MM.1S (cell line): ENCODE measurements at regions not wholly inside any gene's neighbourhood (a gene's known extent, or its start where the extent isn't known, plus 50 kb on each side); places are given as distances from the start of the nearest gene placed in this dataset.

Experiments used
- DNase-seq: peaks from one replicate; pipeline ENCODE4 v3.0.0-alpha.2; 2015
- H2AFZ ChIP-seq: fragments of 300-600 bp; sonication (generic); 2 replicates; pipeline ENCODE4 v1.6.0; 2016; ENCODE audit warnings: antibody characterized with exemption, low read length
- H3F3A ChIP-seq: fragments of 300-600 bp; sonication (generic); 2 replicates; pipeline ENCODE4 v1.6.1; 2016; ENCODE audit warnings: mild to moderate bottlenecking, antibody characterized with exemption, low read length, moderate library complexity, mixed read lengths; ENCODE audit not compliant: insufficient read depth
- H3K27ac ChIP-seq: fragments of 300-600 bp; sonication (generic); 2 replicates; pipeline ENCODE4 v1.5.1; 2016; ENCODE audit warnings: mild to moderate bottlenecking, low read length
- H3K27me3 ChIP-seq: fragments of 300-600 bp; sonication (generic); replicated peaks from 2 replicates; pipeline ENCODE4 v1.6.0; 2016; ENCODE audit warnings: low read length; ENCODE audit not compliant: insufficient read depth
- H3K36me3 ChIP-seq: fragments of 300-600 bp; sonication (generic); replicated peaks from 2 replicates; pipeline ENCODE4 v1.6.1; 2016; ENCODE audit warnings: mild to moderate bottlenecking, low read length, mixed read lengths; ENCODE audit not compliant: insufficient read depth
- H3K4me1 ChIP-seq: fragments of 300-600 bp; sonication (generic); 2 replicates; pipeline ENCODE4 v1.6.1; 2016; ENCODE audit warnings: low read length, mixed read lengths
- H3K4me2 ChIP-seq: fragments of 300-600 bp; sonication (generic); 2 replicates; pipeline ENCODE4 v1.6.0; 2016; ENCODE audit warnings: low read depth, low read length
- H3K4me3 ChIP-seq: fragments of 300-600 bp; sonication (generic); 2 replicates; pipeline ENCODE4 v1.5.1; 2016; ENCODE audit warnings: low read length, mixed read lengths
- H3K79me2 ChIP-seq: fragments of 300-600 bp; sonication (generic); 2 replicates; pipeline ENCODE4 v1.6.1; 2016; ENCODE audit warnings: mixed run types, low read length, mixed read lengths
- H3K9ac ChIP-seq: fragments of 300-600 bp; sonication (generic); 2 replicates; pipeline ENCODE4 v1.6.1; 2016; ENCODE audit warnings: low read length, mixed read lengths
- H3K9me2 ChIP-seq: fragments of 300-600 bp; sonication (generic); replicated peaks from 2 replicates; pipeline ENCODE4 v1.6.1; 2016; ENCODE audit warnings: mild to moderate bottlenecking, low read length, mixed read lengths; ENCODE audit not compliant: insufficient read depth
- H3K9me3 ChIP-seq: fragments of 300-600 bp; sonication (generic); replicated peaks from 2 replicates; pipeline ENCODE4 v1.6.1; 2016; ENCODE audit warnings: mild to moderate bottlenecking, low read length, mixed read lengths; ENCODE audit not compliant: insufficient read depth
- H4K20me1 ChIP-seq: fragments of 300-600 bp; sonication (generic); 2 replicates; pipeline ENCODE4 v1.6.1; 2016; ENCODE audit warnings: mild to moderate bottlenecking, low read length, moderate library complexity, mixed read lengths; ENCODE audit not compliant: insufficient read depth
- CTCF ChIP-seq: fragments of 300-600 bp; sonication (generic); IDR thresholded peaks from 2 replicates; pipeline ENCODE4 v1.5.1; 2016; ENCODE audit warnings: antibody characterized with exemption, low read length, mixed read lengths
- EZH2 ChIP-seq: fragments of 300-600 bp; sonication (generic); optimal IDR thresholded peaks from 2 replicates; pipeline ENCODE3; 2017; ENCODE audit warnings: low read depth, mild to moderate bottlenecking, antibody characterized with exemption, low read length, mixed read lengths
- EZH2phosphoT487 ChIP-seq: fragments of 300-600 bp; sonication (generic); IDR thresholded peaks from 2 replicates; pipeline ENCODE4 v1.6.1; 2018; ENCODE audit warnings: antibody characterized with exemption, low read length

- no peaks in the 10 kb centered on the region for H3F3A ChIP-seq
- no peaks in the 10 kb centered on the region for H3K9me3 ChIP-seq
- H3K9me2 ChIP-seq = no peaks in the 10 kb centered on the region
- H3K4me2 ChIP-seq = no peak overlapping the region
- no peak overlapping the region for H2AFZ ChIP-seq
- peaks cover 97% of the 10 kb centered on the region for H3K27me3 ChIP-seq
- no peaks in the 10 kb centered on the region for H4K20me1 ChIP-seq
- H3K9ac ChIP-seq = no peak overlapping the region
- H3K79me2 ChIP-seq = no peaks in the 10 kb centered on the region
- H3K27ac ChIP-seq = no peak overlapping the region
- no peaks in the 10 kb centered on the region for H3K4me1 ChIP-seq
- H3K4me3 ChIP-seq = no peak overlapping the region
- TF ChIP-seq CTCF = no peak
- TF ChIP-seq EZH2 = no peak
- TF ChIP-seq EZH2phosphoT487 = no peak
- no peak for DNase-seq
- no peaks in the 10 kb centered on the region for H3K36me3 ChIP-seq
Observed at GRCh38 chr9:134522502-134522848, 119.1 kb upstream of the COL5A1 start.

- no peaks in the 10 kb centered on the region for H3F3A ChIP-seq
- no peaks in the 10 kb centered on the region for H3K9me3 ChIP-seq
Observed at GRCh38 chr9:134522976-134523375, 118.6 kb upstream of the COL5A1 start.

GRCh38 chr9:134525070-134525815 is 116.4 kb upstream of the COL5A1 start:
- H3K36me3 ChIP-seq = no peaks in the 10 kb centered on the region
- no peak for DNase-seq
- H3K9me2 ChIP-seq = no peaks in the 10 kb centered on the region
- H3K9me3 ChIP-seq = no peaks in the 10 kb centered on the region
- no peak overlapping the region for H2AFZ ChIP-seq
- no peaks in the 10 kb centered on the region for H3K79me2 ChIP-seq
- H3K4me1 ChIP-seq = no peaks in the 10 kb centered on the region
- no peak overlapping the region for H3K4me2 ChIP-seq
- H3K27me3 ChIP-seq = peaks cover 96% of the 10 kb centered on the region
- no peak overlapping the region for H3K9ac ChIP-seq
- no peaks in the 10 kb centered on the region for H3F3A ChIP-seq
- H3K27ac ChIP-seq = no peak overlapping the region
- H4K20me1 ChIP-seq = no peaks in the 10 kb centered on the region
- H3K4me3 ChIP-seq = no peak overlapping the region
- TF ChIP-seq EZH2phosphoT487 (no peak), EZH2 (no peak), CTCF (no peak)

More at GRCh38 chr9:134522976-134523375, 118.6 kb upstream of the COL5A1 start:
- Histone ChIP-seq H3K79me2 (no peaks in the 10 kb centered on the region), H3K27me3 (peaks cover 96% of the 10 kb centered on the region), H3K4me2 (no peak overlapping the region), H3K9ac (no peak overlapping the region), H4K20me1 (no peaks in the 10 kb centered on the region), H3K4me1 (no peaks in the 10 kb centered on the region), H3K4me3 (no peak overlapping the region), H3K27ac (no peak overlapping the region), H2AFZ (no peak overlapping the region), H3K36me3 (no peaks in the 10 kb centered on the region), H3K9me2 (no peaks in the 10 kb centered on the region)
- DNase-seq = no peak
- TF ChIP-seq CTCF = no peak
- no peak for TF ChIP-seq EZH2
- TF ChIP-seq EZH2phosphoT487 = no peak
